Esophagus squamous epithelium (tissue), 5 donors: ENCODE measurements at regions not wholly inside any gene's neighbourhood (a gene's known extent, or its start where the extent isn't known, plus 50 kb on each side); places are given as distances from the start of the nearest gene placed in this dataset.

Experiments used
- DNase-seq: peaks from one replicate; lab custom pipeline; 2025; lab: John Stamatoyannopoulos, UW
- H3K27ac ChIP-seq, 4 donors: fragments of 200-600 bp; sonication (generic); one replicate each; pipeline ENCODE4 v1.5.1; 2016 to 2019; ENCODE audit warnings: mild to moderate bottlenecking in 1 of 4
- H3K27me3 ChIP-seq, 4 donors: fragments of 200-600 bp; sonication (generic); 1 replicate in 3 of 4; 2 replicates in 1 of 4; pipeline versions ENCODE4 v1.5.1 to v1.6.0; 2017 to 2021; ENCODE audit warnings: antibody characterized with exemption in 1 of 4
- H3K36me3 ChIP-seq, 3 donors: fragments of 200-600 bp; sonication (generic); one replicate each; pipeline ENCODE4 v1.5.1; 2016 to 2019
- H3K4me1 ChIP-seq, 3 donors: fragments of 200-600 bp; sonication (generic); one replicate each; pipeline ENCODE4 v1.5.1; 2017 to 2019
- H3K4me3 ChIP-seq, 4 donors: fragments of 200-600 bp; sonication (generic); 1 replicate in 3 of 4; 2 replicates in 1 of 4; pipeline ENCODE4 v1.5.1; 2016 to 2019; ENCODE audit warnings: mild to moderate bottlenecking in 2 of 4, moderate library complexity in 1 of 4
- H3K9me3 ChIP-seq, 3 donors: fragments of 200-600 bp; sonication (generic); one replicate each; pipeline ENCODE4 v1.5.1; 2016 to 2019
- POLR2A ChIP-seq, 4 donors: fragments of 450-650 bp; IDR thresholded peaks; one replicate each; pipeline ENCODE4 v1.6.1; 2017; ENCODE audit warnings: antibody characterized with exemption in 4 of 4, mild to moderate bottlenecking in 4 of 4, moderate library complexity in 3 of 4
- WGBS, 2 donors: methylation state at CpG; one replicate each; pipeline ENCODE4 v1.1.5; 2018; 5-methylcytosine and 5-hydroxymethylcytosine counted together
- intact Hi-C: fragments of 100-400 bp; cut with DNase I; formaldehyde crosslinking; loops from one replicate; pipeline ENCODE4 v1.15.0; 2022
- TF ChIP-seq, protein P1 (sequence below), 6 experiments: fragments of 450-650 bp in 4 of 6; fragments of 200-600 bp in 2 of 6; sonication (generic) in 2 of 6; IDR thresholded peaks; one replicate each; pipeline ENCODE4 v1.5.1; 2016 to 2019; ENCODE audit warnings: antibody characterized with exemption in 6 of 6, mild to moderate bottlenecking in 4 of 6, moderate library complexity in 4 of 6
- donor health status: DM: yes; HTN: yes; CAD: no.

GRCh38 chr20:7199861-7200260, 432.4 kb downstream of the BMP2 start:
- no peak for DNase-seq
- Histone ChIP-seq H3K27ac (no peak overlapping the region), H3K9me3 (no peaks in the 10 kb centered on the region), H3K36me3 (no peaks in the 10 kb centered on the region), H3K27me3 (no peaks in the 10 kb centered on the region), H3K4me3 (no peak overlapping the region), H3K4me1 (no peaks in the 10 kb centered on the region)
- intact Hi-C loops, result no loop called here
- WGBS, 2 donors, result 70 to 81% methylated on average over 2 of the region's 2 CpGs
- no peak for TF ChIP-seq POLR2A (IDR thresholded peaks at IDR 0.05)
- TF ChIP-seq, protein P1, sequence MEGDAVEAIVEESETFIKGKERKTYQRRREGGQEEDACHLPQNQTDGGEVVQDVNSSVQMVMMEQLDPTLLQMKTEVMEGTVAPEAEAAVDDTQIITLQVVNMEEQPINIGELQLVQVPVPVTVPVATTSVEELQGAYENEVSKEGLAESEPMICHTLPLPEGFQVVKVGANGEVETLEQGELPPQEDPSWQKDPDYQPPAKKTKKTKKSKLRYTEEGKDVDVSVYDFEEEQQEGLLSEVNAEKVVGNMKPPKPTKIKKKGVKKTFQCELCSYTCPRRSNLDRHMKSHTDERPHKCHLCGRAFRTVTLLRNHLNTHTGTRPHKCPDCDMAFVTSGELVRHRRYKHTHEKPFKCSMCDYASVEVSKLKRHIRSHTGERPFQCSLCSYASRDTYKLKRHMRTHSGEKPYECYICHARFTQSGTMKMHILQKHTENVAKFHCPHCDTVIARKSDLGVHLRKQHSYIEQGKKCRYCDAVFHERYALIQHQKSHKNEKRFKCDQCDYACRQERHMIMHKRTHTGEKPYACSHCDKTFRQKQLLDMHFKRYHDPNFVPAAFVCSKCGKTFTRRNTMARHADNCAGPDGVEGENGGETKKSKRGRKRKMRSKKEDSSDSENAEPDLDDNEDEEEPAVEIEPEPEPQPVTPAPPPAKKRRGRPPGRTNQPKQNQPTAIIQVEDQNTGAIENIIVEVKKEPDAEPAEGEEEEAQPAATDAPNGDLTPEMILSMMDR (IDR thresholded peaks at IDR 0.05), result no peak

DNA sequence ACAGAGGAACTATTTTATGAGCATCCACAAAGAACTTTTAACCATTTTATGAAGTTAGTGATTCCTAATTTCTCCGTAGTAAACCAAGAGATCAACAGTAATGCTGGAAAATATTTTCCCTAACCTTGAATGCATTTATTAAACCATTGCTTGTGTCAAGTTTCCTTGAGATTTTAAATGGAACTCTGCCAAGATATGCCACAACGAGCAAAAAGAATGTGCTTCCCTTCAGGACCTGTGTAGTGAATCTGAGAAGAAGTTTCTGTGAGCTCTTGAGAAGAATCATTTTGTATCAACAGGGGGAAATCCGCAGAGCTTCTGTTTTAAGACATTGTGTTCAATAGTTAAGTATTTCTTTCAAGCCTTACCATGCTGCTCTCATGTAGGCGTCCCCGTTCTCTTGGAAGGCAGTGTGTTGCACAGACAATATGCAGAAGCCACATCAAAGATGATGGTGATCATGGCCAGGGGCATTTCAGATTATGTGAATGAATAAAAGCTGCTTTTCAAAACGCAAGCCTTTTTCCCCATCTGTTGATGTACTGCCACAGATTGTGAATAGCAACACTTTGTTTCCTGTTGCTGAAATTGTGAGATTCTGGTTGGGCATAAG, 439.8 kb downstream of the BMP2 start:
- H3K4me3 ChIP-seq, result no peak overlapping the region
- no peaks in the 10 kb centered on the region for H3K36me3 ChIP-seq
- intact Hi-C loops, result no loop called here
- 25 to 47% methylated on average over 6 of the region's 6 CpGs for WGBS, 2 donors
- H3K27ac ChIP-seq, result no peak overlapping the region
- no peaks in the 10 kb centered on the region for H3K4me1 ChIP-seq
- no peaks in the 10 kb centered on the region for H3K9me3 ChIP-seq
- no peaks in the 10 kb centered on the region for H3K27me3 ChIP-seq
- TF ChIP-seq, protein P1 (IDR thresholded peaks at IDR 0.05), result no peak
- TF ChIP-seq POLR2A (IDR thresholded peaks at IDR 0.05), result no peak
- DNase-seq, result no peak

GRCh38 chr20:7210910-7211309, 443.4 kb downstream of the BMP2 start:
- Histone ChIP-seq H3K27ac (no peak overlapping the region), H3K36me3 (no peaks in the 10 kb centered on the region), H3K27me3 (no peaks in the 10 kb centered on the region), H3K4me3 (no peak overlapping the region), H3K9me3 (no peaks in the 10 kb centered on the region), H3K4me1 (no peaks in the 10 kb centered on the region)
- intact Hi-C loops, result no loop called here
- DNase-seq, result no peak
- 65 to 70% methylated on average over 4 of the region's 4 CpGs for WGBS, 2 donors
- no peak for TF ChIP-seq POLR2A (IDR thresholded peaks at IDR 0.05)
- TF ChIP-seq, protein P1 (IDR thresholded peaks at IDR 0.05), result no peak

- H3K9me3 ChIP-seq, result no peaks in the 10 kb centered on the region
- intact Hi-C loops, result no loop called here
- 52 to 74% methylated on average over 2 to 3 of the region's 3 CpGs for WGBS, 2 donors
- DNase-seq, result no peak
- H3K36me3 ChIP-seq, result no peaks in the 10 kb centered on the region
- no peak overlapping the region for H3K4me3 ChIP-seq
- no peaks in the 10 kb centered on the region for H3K27me3 ChIP-seq
- H3K27ac ChIP-seq, result no peak overlapping the region
- H3K4me1 ChIP-seq, result no peaks in the 10 kb centered on the region
- TF ChIP-seq POLR2A (IDR thresholded peaks at IDR 0.05), result no peak
- TF ChIP-seq, protein P1 (IDR thresholded peaks at IDR 0.05), result no peak
Measured at GRCh38 chr20:7214081-7214740, 446.7 kb downstream of the BMP2 start.

GRCh38 chr20:7217606-7218005, 450.1 kb downstream of the BMP2 start:
- intact Hi-C loops, result no loop called here
- 47 to 56% methylated on average over 1 of the region's 1 CpG for WGBS, 2 donors
- TF ChIP-seq POLR2A (IDR thresholded peaks at IDR 0.05), result no peak
- TF ChIP-seq, protein P1 (IDR thresholded peaks at IDR 0.05), result no peak
- no peaks in the 10 kb centered on the region for H3K36me3 ChIP-seq
- H3K4me1 ChIP-seq, result no peaks in the 10 kb centered on the region
- no peak overlapping the region for H3K27ac ChIP-seq
- no peak overlapping the region for H3K4me3 ChIP-seq
- DNase-seq, result no peak
- H3K9me3 ChIP-seq, result no peaks in the 10 kb centered on the region
- no peaks in the 10 kb centered on the region for H3K27me3 ChIP-seq
